ENCODE measurements at regions not wholly inside any gene's neighbourhood (a gene's known extent, or its start where the extent isn't known, plus 50 kb on each side); places are given as distances from the start of the nearest gene placed in this dataset.
"Not testable (repeated sequence)": the region's sequence is repeated elsewhere in the genome, so short reads cannot be mapped to it uniquely, and the experiment has no call there.

DNA sequence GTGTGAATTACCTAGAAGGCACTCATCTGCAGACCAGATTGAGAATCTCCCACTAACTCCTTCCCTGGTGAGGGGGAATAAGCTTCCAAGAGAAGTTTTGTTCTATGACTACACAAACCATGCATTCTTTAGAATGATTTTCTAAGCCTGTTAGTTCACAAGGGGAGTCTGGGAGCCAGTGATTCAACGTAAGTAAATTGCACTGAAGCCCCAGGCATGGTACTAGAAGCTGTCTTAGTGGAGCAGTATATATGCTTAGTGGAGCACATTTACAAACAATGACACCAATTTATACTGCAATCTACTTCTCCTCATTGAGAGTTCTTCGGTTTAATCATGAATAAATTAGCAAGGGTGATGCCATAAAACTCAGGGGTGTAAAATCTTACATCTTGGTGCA lies 209.9 kb upstream of the LRRC61 start:
- TF ChIP-seq, protein P1, sequence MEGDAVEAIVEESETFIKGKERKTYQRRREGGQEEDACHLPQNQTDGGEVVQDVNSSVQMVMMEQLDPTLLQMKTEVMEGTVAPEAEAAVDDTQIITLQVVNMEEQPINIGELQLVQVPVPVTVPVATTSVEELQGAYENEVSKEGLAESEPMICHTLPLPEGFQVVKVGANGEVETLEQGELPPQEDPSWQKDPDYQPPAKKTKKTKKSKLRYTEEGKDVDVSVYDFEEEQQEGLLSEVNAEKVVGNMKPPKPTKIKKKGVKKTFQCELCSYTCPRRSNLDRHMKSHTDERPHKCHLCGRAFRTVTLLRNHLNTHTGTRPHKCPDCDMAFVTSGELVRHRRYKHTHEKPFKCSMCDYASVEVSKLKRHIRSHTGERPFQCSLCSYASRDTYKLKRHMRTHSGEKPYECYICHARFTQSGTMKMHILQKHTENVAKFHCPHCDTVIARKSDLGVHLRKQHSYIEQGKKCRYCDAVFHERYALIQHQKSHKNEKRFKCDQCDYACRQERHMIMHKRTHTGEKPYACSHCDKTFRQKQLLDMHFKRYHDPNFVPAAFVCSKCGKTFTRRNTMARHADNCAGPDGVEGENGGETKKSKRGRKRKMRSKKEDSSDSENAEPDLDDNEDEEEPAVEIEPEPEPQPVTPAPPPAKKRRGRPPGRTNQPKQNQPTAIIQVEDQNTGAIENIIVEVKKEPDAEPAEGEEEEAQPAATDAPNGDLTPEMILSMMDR (conservative IDR thresholded peaks at IDR 0.05): not testable (repeated sequence)
- not testable (repeated sequence) for TF ChIP-seq ZFX (IDR thresholded peaks at IDR 0.05)
